Kidney (tissue), 13 donors: ENCODE measurements at regions not wholly inside any gene's neighbourhood (a gene's known extent, or its start where the extent isn't known, plus 50 kb on each side); places are given as distances from the start of the nearest gene placed in this dataset.

Experiments used
- DNase-seq, 5 donors: peaks; one replicate each; pipeline ENCODE4 v3.0.0-alpha.2; 2013 to 2020
- FAIRE-seq: peaks from 2 replicates; lab custom pipeline; 2012; peaks lifted over from hg19 to GRCh38; lab: Jason Lieb, UNC
- H3K27ac ChIP-seq, 2 donors: one replicate each; pipeline ENCODE4 v1.7.0; 2013; ENCODE audit warnings: low read depth in 2 of 2, low read length in 2 of 2, inconsistent platforms in 1 of 2
- H3K27me3 ChIP-seq: one replicate; pipeline ENCODE4 v1.7.1; 2013; ENCODE audit warnings: low read length, inconsistent platforms; ENCODE audit not compliant: control insufficient read depth, insufficient read depth
- H3K36me3 ChIP-seq, 3 donors: one replicate each; pipeline versions ENCODE4 v1.7.0 to v1.7.1; 2013; ENCODE audit warnings: low read length in 3 of 3, control low read depth in 1 of 3, inconsistent platforms in 1 of 3; ENCODE audit not compliant: insufficient read depth in 3 of 3, control insufficient read depth in 2 of 3
- H3K4me1 ChIP-seq, 3 donors: one replicate each; pipeline versions ENCODE4 v1.7.0 to v1.7.1; 2013; ENCODE audit warnings: low read length in 3 of 3, inconsistent platforms in 1 of 3, low read depth in 1 of 3; ENCODE audit not compliant: control insufficient read depth in 2 of 3, insufficient read depth in 2 of 3
- H3K4me3 ChIP-seq, 3 donors: one replicate each; pipeline versions ENCODE4 v1.7.0 to v1.8.1; 2013; ENCODE audit warnings: low read length in 3 of 3, control low read depth in 1 of 3, inconsistent platforms in 1 of 3
- H3K9ac ChIP-seq, 3 donors: one replicate each; pipeline versions ENCODE4 v1.7.0 to v1.7.1; 2013; ENCODE audit warnings: low read length in 3 of 3, control low read depth in 1 of 3, inconsistent platforms in 1 of 3
- H3K9me3 ChIP-seq, 3 donors: one replicate each; pipeline versions ENCODE4 v1.7.0 to v1.7.1; 2013; ENCODE audit warnings: low read length in 3 of 3, control low read depth in 1 of 3, inconsistent platforms in 1 of 3; ENCODE audit not compliant: control insufficient read depth in 2 of 3, insufficient read depth in 1 of 3
- CTCF ChIP-seq: IDR thresholded peaks from 3 replicates; pipeline ENCODE4 v1.5.1; 2012; ENCODE audit warnings: mild to moderate bottlenecking, moderate library complexity, borderline replicate concordance; ENCODE audit not compliant: insufficient read depth; ENCODE audit errors: extremely low read depth
- intact Hi-C: fragments of 100-400 bp; cut with DNase I; formaldehyde crosslinking; loops from one replicate; pipeline ENCODE4 v1.11.1; 2022
- donor health status: control.
- donor health status: control.
- donor health status: control.
- donor health status: control.
- donor health status: control.
- donor health status: DM: yes; HTN: yes; CAD: no.
- donor health status: Normal renal cell carcinoma (clear cell type).

DNA sequence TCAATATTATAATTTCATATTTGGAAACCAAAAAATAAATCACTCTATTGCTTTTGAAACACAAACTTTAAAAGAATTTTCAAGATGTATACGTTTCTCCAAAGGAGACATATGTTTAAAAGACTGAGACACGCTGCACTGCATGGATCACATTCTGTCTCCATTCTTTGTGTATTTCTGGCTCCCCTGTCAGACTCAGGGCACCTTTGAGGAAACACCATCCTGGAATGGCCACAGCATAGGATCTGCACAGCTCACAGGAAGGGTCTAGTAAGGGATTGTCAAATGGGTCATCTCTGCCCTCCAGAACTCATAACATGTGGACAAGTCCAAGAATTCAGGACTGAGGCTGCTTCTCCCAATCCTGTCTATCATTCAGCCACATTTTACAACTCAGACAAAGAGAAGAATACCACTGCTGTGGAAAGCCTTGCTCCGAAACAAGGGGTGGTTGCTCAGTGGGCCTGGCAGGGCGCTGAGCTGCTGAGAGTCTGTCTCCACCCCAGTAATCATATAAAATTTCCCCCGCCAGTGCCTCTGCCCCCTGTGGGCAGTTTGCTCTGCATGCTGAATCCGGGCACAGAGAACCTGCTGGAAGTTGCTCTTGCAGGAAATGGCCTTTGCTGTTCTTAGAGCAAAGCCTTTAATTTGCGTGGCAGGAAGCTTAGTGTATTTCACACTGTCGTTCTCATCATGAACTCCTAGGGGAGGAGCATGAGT lies 85.3 kb upstream of the KLHL29 start:
- Histone ChIP-seq H3K9ac (no peak overlapping the region), H3K27ac (no peak overlapping the region), H3K36me3 (no peaks in the 10 kb centered on the region), H3K4me1 (no peaks in the 10 kb centered on the region), H3K9me3 (no peaks in the 10 kb centered on the region), H3K4me3 (no peak overlapping the region), H3K27me3 (no peaks in the 10 kb centered on the region)
- FAIRE-seq, result no peak
- no peak for TF ChIP-seq CTCF
- DNase-seq, result no peak
- intact Hi-C loops, result no loop called here

GRCh38 chr2:23301136-23301535 lies 83.8 kb upstream of the KLHL29 start:
- Histone ChIP-seq H3K27ac (no peak overlapping the region), H3K4me1 (no peaks in the 10 kb centered on the region), H3K4me3 (no peak overlapping the region), H3K36me3 (no peaks in the 10 kb centered on the region), H3K9me3 (no peaks in the 10 kb centered on the region), H3K9ac (no peak overlapping the region), H3K27me3 (no peaks in the 10 kb centered on the region)
- intact Hi-C loops, result no loop called here
- TF ChIP-seq CTCF, result no peak
- FAIRE-seq (no peak), DNase-seq (no peak)

GRCh38 chr2:23302591-23302990 lies 82.4 kb upstream of the KLHL29 start:
- Histone ChIP-seq H3K9ac (no peak overlapping the region), H3K27ac (no peak overlapping the region), H3K4me1 (no peaks in the 10 kb centered on the region), H3K9me3 (no peaks in the 10 kb centered on the region), H3K4me3 (no peak overlapping the region), H3K27me3 (no peaks in the 10 kb centered on the region), H3K36me3 (no peaks in the 10 kb centered on the region)
- no peak for TF ChIP-seq CTCF
- no peak for DNase-seq
- intact Hi-C loops, result no loop called here
- no peak for FAIRE-seq

- no peak overlapping the region for H3K27ac ChIP-seq
- no peak for FAIRE-seq
- no peak for TF ChIP-seq CTCF
- DNase-seq, result no peak
- H3K9ac ChIP-seq, result no peak overlapping the region
- no peaks in the 10 kb centered on the region for H3K36me3 ChIP-seq
- H3K27me3 ChIP-seq, result no peaks in the 10 kb centered on the region
- intact Hi-C loops, result no loop called here
- H3K9me3 ChIP-seq, result no peaks in the 10 kb centered on the region
- no peak overlapping the region for H3K4me3 ChIP-seq
- no peaks in the 10 kb centered on the region for H3K4me1 ChIP-seq
Observed at GRCh38 chr2:23306401-23306800, 78.6 kb upstream of the KLHL29 start.
